ENCODE measurements at regions not wholly inside any gene's neighbourhood (a gene's known extent, or its start where the extent isn't known, plus 50 kb on each side); places are given as distances from the start of the nearest gene placed in this dataset.

GRCh38 chr3:10726787-10727186 lies 89.2 kb upstream of the SLC6A11 start:
- TF ChIP-seq POLR2AphosphoS5 (IDR thresholded peaks at IDR 0.05; ENCODE audit: low read depth) (no peak), CTCF (conservative IDR thresholded peaks at IDR 0.05; ENCODE audit: low read depth in 2 of 2) (no peak), EZH2 (IDR thresholded peaks at IDR 0.05; ENCODE audit: low read depth, unreplicated experiment) (no peak), ZNF114 (CRISPR knock-in tag; IDR thresholded peaks at IDR 0.05) (no peak), EZH2phosphoT487 (IDR thresholded peaks at IDR 0.05; ENCODE audit: unreplicated experiment) (no peak), NANOG (IDR thresholded peaks at IDR 0.05; ENCODE audit: borderline replicate concordance) (no peak), STAT1 (IDR thresholded peaks at IDR 0.05; ENCODE audit: unreplicated experiment) (no peak), REST (IDR thresholded peaks at IDR 0.05; ENCODE audit: unreplicated experiment) (no peak), JUNB (IDR thresholded peaks at IDR 0.05; ENCODE audit: unreplicated experiment) (no peak), ETS1 (IDR thresholded peaks at IDR 0.05) (no peak), CREB1 (CRISPR knock-in tag; IDR thresholded peaks at IDR 0.05; ENCODE audit: low read depth) (no peak)
